ENCODE measurements at regions not wholly inside any gene's neighbourhood (a gene's known extent, or its start where the extent isn't known, plus 50 kb on each side); places are given as distances from the start of the nearest gene placed in this dataset.

DNA sequence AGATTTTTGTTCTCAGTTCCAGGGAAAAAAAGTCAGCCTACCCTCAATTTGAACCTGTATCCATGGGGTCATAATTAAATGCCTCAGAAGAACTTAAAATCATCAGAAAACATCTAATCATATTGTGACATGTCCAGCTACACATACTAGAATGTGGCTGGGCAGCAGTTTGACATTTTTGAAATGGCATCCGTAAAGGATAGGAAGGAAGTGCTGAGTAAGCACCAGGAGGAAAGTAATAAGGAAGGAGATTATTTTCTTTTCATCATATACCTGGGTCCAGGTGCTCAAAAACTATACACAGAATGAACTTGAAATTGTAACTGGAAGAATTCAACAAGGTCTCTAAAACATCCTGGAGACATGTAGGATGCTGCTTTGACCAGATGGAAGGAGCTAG, 116.9 kb upstream of the RAI14 start:
- H3K36me3 ChIP-seq (replicated peaks): no peaks in the 10 kb centered on the region
- peaks cover 19% of the 10 kb centered on the region; the same call in 1 of the 2 replicates for H3K27me3 ChIP-seq (ENCODE audit: low read depth)
- H3K4me3 ChIP-seq: no peak overlapping the region
- DNase-seq (ENCODE audit: low spot score in 2 of 2): no peak
- in situ Hi-C loops (cut with MboI; ENCODE audit: low sequenced_read_pairs): no loop called here
- peaks cover 3% of the 10 kb centered on the region; the same call in 1 of the 2 replicates for H3K9me3 ChIP-seq
- no peaks in the 10 kb centered on the region for H3K4me1 ChIP-seq

- Histone ChIP-seq H3K27me3 (ENCODE audit: low read depth) (peaks cover 15% of the 10 kb centered on the region; the same call in 1 of the 2 replicates), H3K4me1 (no peaks in the 10 kb centered on the region), H3K9me3 (peaks cover 10% of the 10 kb centered on the region), H3K36me3 (replicated peaks) (no peaks in the 10 kb centered on the region), H3K4me3 (no peak overlapping the region)
- DNase-seq (ENCODE audit: low spot score in 2 of 2): no peak
- in situ Hi-C loops (cut with MboI; ENCODE audit: low sequenced_read_pairs): no loop called here
Measured at GRCh38 chr5:34541067-34541466, 115.1 kb upstream of the RAI14 start.

DNA sequence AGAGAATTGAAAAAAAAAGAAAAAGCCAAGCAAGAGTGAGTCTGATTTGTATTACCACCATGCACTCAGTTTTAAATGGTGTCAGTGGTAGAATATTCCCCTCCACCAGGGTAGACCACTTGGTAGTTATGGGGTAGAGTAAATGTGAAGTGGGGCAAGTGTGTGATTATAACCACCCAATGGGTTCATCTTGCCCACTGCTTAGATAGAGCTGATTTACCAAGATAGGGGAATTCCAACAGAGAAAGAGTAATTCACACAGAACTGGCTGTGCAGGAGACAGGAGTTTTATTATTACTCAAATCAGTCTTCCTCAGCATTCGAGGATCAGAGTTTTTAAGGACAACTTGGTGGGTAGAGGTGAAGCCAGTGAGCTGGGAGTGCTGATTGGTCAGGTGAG, 113.3 kb upstream of the RAI14 start:
- Histone ChIP-seq H3K36me3 (replicated peaks) (no peaks in the 10 kb centered on the region), H3K4me1 (no peaks in the 10 kb centered on the region), H3K27me3 (ENCODE audit: low read depth) (peaks cover 12% of the 10 kb centered on the region; the same call in 1 of the 2 replicates), H3K4me3 (no peak overlapping the region), H3K9me3 (peaks cover 10% of the 10 kb centered on the region)
- in situ Hi-C loops (cut with MboI; ENCODE audit: low sequenced_read_pairs): no loop called here
- no peak for DNase-seq (ENCODE audit: low spot score in 2 of 2)

DNA sequence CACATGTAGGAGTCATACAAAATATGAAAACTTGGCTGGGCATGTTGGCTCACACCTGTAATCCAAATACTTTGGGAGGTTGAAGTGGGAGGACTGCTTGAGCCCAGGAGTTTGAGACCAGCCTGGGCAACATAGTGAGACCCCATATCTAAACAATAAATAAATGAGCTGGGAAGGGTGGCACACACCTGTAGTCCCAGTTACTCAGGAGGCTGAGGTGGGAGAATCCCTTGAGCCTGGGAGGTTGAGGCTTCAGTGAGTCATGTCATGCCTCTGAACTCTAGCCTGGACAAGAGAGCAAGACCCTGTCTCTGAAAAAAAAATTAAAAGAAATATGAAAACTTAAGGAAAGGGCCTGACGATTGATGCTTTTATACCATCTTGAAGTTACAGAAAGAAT, 112.4 kb upstream of the RAI14 start:
- in situ Hi-C loops (cut with MboI; ENCODE audit: low sequenced_read_pairs): no loop called here
- Histone ChIP-seq H3K27me3 (ENCODE audit: low read depth) (peaks cover 12% of the 10 kb centered on the region; the same call in 1 of the 2 replicates), H3K9me3 (peaks cover 10% of the 10 kb centered on the region), H3K4me1 (no peaks in the 10 kb centered on the region), H3K36me3 (replicated peaks) (no peaks in the 10 kb centered on the region), H3K4me3 (no peak overlapping the region)
- DNase-seq (ENCODE audit: low spot score in 2 of 2): no peak

DNA sequence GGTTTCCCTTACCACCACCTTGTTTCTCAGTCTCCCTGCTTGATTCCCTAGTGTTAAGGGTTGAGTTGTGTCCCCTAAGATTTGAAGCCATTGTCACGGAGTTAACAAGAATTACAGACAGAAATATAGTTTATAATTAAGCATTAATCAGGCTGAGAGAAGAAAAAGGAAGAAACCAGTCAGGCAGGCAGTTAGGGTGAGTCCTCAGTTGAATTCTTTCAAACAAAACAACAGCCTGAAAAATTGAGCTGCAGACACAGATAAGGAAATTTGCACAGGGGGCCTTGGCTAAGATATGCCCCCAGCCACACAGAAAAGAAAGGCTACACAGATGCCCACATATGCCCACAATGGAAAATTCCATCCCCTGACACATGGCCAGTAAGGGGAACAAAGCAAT, 111.7 kb upstream of the RAI14 start:
- H3K27me3 ChIP-seq (ENCODE audit: low read depth): peaks cover 9% of the 10 kb centered on the region; the same call in 1 of the 2 replicates
- no peaks in the 10 kb centered on the region for H3K36me3 ChIP-seq (replicated peaks)
- in situ Hi-C loops (cut with MboI; ENCODE audit: low sequenced_read_pairs): no loop called here
- DNase-seq (ENCODE audit: low spot score in 2 of 2): no peak
- H3K4me1 ChIP-seq: no peaks in the 10 kb centered on the region
- H3K4me3 ChIP-seq: no peak overlapping the region
- peaks cover 10% of the 10 kb centered on the region for H3K9me3 ChIP-seq

DNA sequence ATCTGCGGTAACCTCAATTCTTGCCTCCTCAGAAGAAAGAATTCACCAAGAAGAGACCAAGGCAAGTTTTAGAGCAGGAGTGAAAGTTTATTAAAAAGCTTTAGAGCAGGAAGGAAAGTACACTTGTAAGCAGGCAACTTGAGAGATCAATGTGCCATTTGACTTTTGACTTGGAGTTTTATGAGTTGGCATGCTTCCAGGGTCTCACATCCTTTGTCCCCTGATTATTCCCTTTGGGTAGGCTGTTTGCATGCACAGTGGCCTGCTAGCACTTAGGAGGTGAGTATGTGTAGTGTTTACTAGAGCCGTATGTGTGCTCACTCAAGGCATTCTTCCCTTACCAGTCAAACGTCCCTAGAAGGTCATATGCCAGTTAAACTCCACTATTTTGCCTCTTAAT, 111.0 kb upstream of the RAI14 start:
- Histone ChIP-seq H3K4me3 (no peak overlapping the region), H3K27me3 (ENCODE audit: low read depth) (0 out of 2 replicates have a peak, but pooled peaks cover 3% of the 10 kb centered on the region)
- in situ Hi-C loops (cut with MboI; ENCODE audit: low sequenced_read_pairs): no loop called here

DNA sequence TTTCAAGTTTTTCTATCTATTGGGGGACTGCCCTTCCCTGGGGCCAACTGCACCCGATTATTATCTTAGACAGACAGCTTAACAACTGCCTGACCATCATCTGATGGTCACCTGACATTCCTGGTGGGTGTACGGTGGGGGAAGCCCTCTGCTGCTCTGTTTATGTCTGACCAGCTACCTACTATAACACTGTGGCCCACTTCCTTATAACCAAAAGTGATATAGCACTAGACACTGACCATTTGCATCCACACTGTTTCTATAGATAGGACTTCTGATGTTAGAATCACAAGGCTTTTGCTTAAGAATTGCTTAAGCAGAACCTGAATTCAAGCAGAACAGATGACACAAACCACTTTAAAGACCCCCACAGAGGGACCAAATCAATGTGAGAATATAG, 110.5 kb upstream of the RAI14 start:
- Histone ChIP-seq H3K36me3 (replicated peaks) (no peaks in the 10 kb centered on the region), H3K9me3 (peaks cover 10% of the 10 kb centered on the region), H3K4me1 (no peaks in the 10 kb centered on the region), H3K4me3 (no peak overlapping the region), H3K27me3 (ENCODE audit: low read depth) (0 out of 2 replicates have a peak, but pooled peaks cover 3% of the 10 kb centered on the region)
- in situ Hi-C loops (cut with MboI; ENCODE audit: low sequenced_read_pairs): no loop called here
- DNase-seq (ENCODE audit: low spot score in 2 of 2): no peak

More for the DNA sequence above, 111.0 kb upstream of the RAI14 start:
- peaks cover 10% of the 10 kb centered on the region for H3K9me3 ChIP-seq
- no peak for DNase-seq (ENCODE audit: low spot score in 2 of 2)
- H3K4me1 ChIP-seq: no peaks in the 10 kb centered on the region
- H3K36me3 ChIP-seq (replicated peaks): no peaks in the 10 kb centered on the region

DNA sequence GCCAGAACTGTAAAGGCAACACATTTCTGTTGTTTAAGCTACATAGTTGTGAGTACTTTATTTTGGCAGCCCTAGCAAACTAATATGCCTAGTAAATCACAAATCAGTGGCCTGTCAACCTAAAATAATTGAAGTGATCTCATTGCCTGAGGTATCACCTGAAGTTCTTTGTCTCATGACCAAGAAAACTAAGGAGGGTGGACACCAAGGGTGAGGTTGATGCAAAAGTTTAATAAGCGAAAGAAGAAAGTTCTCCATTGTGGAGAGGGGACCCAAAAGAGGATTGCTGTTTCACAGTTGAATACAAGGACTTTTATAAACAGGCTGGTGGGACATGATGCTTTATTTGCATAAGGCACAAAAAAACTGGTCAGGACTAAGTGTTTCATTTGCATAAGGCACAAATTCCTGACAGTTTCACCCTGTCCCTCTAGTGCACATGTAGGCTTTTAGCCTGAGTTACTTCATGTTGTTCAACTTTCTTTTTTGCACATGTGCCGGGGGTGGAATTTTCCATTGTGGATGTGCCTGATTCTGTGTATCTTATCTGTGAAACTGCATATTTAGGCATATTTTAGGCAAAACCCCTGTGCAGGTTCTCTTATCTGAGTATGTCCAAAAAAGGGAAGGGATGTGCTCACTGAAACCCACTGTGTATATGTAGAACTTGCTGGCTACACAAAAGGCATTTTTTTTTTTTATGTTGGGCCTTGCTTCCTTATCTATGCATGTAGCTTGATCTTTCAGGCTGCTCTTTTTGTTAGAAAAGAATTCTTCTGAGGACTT, 108.6 kb upstream of the RAI14 start:
- H3K36me3 ChIP-seq (replicated peaks): no peaks in the 10 kb centered on the region
- H3K4me1 ChIP-seq: no peaks in the 10 kb centered on the region
- in situ Hi-C loops (cut with MboI; ENCODE audit: low sequenced_read_pairs): no loop called here
- H3K4me3 ChIP-seq: no peak overlapping the region
- DNase-seq (ENCODE audit: low spot score in 2 of 2): no peak
- peaks cover 7% of the 10 kb centered on the region; the same call in 1 of the 2 replicates for H3K9me3 ChIP-seq
- H3K27me3 ChIP-seq (ENCODE audit: low read depth): no peaks in the 10 kb centered on the region

- Histone ChIP-seq H3K27me3 (ENCODE audit: low read depth) (no peaks in the 10 kb centered on the region), H3K9me3 (peaks cover 7% of the 10 kb centered on the region; the same call in 1 of the 2 replicates), H3K4me1 (no peaks in the 10 kb centered on the region), H3K36me3 (replicated peaks) (no peaks in the 10 kb centered on the region), H3K4me3 (no peak overlapping the region)
- DNase-seq (ENCODE audit: low spot score in 2 of 2): no peak
- in situ Hi-C loops (cut with MboI; ENCODE audit: low sequenced_read_pairs): no loop called here
Measured at GRCh38 chr5:34548086-34548403, 108.1 kb upstream of the RAI14 start.

GRCh38 chr5:34550247-34550646, 105.9 kb upstream of the RAI14 start:
- Histone ChIP-seq H3K9me3 (no peaks in the 10 kb centered on the region), H3K4me3 (no peak overlapping the region), H3K36me3 (replicated peaks) (no peaks in the 10 kb centered on the region), H3K27me3 (ENCODE audit: low read depth) (no peaks in the 10 kb centered on the region), H3K4me1 (no peaks in the 10 kb centered on the region)
- in situ Hi-C loops (cut with MboI; ENCODE audit: low sequenced_read_pairs): no loop called here
- no peak for DNase-seq (ENCODE audit: low spot score in 2 of 2)

GRCh38 chr5:34550964-34551363, 105.2 kb upstream of the RAI14 start:
- no peaks in the 10 kb centered on the region for H3K27me3 ChIP-seq (ENCODE audit: low read depth)
- DNase-seq (ENCODE audit: low spot score in 2 of 2): no peak
- in situ Hi-C loops (cut with MboI; ENCODE audit: low sequenced_read_pairs): no loop called here
- no peak overlapping the region for H3K4me3 ChIP-seq
- H3K36me3 ChIP-seq (replicated peaks): no peaks in the 10 kb centered on the region
- H3K4me1 ChIP-seq: no peaks in the 10 kb centered on the region
- H3K9me3 ChIP-seq: no peaks in the 10 kb centered on the region

- H3K36me3 ChIP-seq (replicated peaks): no peaks in the 10 kb centered on the region
- DNase-seq (ENCODE audit: low spot score in 2 of 2): no peak
- H3K9me3 ChIP-seq: no peaks in the 10 kb centered on the region
- H3K4me3 ChIP-seq: no peak overlapping the region
- no peaks in the 10 kb centered on the region for H3K27me3 ChIP-seq (ENCODE audit: low read depth)
- no peaks in the 10 kb centered on the region for H3K4me1 ChIP-seq
- in situ Hi-C loops (cut with MboI; ENCODE audit: low sequenced_read_pairs): no loop called here
Measured at GRCh38 chr5:34551911-34552433, 104.2 kb upstream of the RAI14 start.

- Histone ChIP-seq H3K9me3 (no peaks in the 10 kb centered on the region), H3K4me3 (no peak overlapping the region), H3K36me3 (replicated peaks) (no peaks in the 10 kb centered on the region), H3K27me3 (ENCODE audit: low read depth) (no peaks in the 10 kb centered on the region), H3K4me1 (no peaks in the 10 kb centered on the region)
- in situ Hi-C loops (cut with MboI; ENCODE audit: low sequenced_read_pairs): no loop called here
- DNase-seq (ENCODE audit: low spot score in 2 of 2): no peak
Measured at GRCh38 chr5:34552686-34553085, 103.4 kb upstream of the RAI14 start.

DNA sequence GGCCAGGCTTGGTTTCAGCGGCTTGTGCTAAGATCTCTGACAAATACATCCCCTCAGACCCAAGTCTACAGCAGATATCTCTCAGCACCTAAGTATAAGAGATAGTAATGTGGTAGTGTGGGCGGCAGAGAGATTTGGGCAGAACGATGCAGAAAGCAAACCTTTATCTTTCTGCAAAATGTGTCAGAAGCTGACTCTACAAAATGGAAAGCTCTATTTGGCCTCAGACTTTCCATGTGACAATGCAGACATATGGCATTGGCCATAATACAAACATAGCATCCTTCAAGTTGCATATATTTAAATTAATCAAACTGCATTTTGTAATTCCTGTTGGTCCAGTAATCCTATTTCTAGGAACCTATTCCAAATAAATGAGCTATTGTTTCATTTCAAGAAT, 102.5 kb upstream of the RAI14 start:
- Histone ChIP-seq H3K9me3 (no peaks in the 10 kb centered on the region), H3K4me1 (no peaks in the 10 kb centered on the region), H3K27me3 (ENCODE audit: low read depth) (peaks cover 5% of the 10 kb centered on the region), H3K36me3 (replicated peaks) (no peaks in the 10 kb centered on the region), H3K4me3 (no peak overlapping the region)
- in situ Hi-C loops (cut with MboI; ENCODE audit: low sequenced_read_pairs): no loop called here
- DNase-seq (ENCODE audit: low spot score in 2 of 2): no peak
